K562 (cell line): ENCODE measurements at regions not wholly inside any gene's neighbourhood (a gene's known extent, or its start where the extent isn't known, plus 50 kb on each side); places are given as distances from the start of the nearest gene placed in this dataset.

Experiments used
- JUN ChIP-seq, 2 experiments: sonication (generic) in 1 of 2; formaldehyde crosslinking in 1 of 2; IDR thresholded peaks; 2 replicates each; pipeline versions ENCODE4 v1.6.1 to v1.8.0; 2012 to 2022; ENCODE audit warnings: borderline replicate concordance in 2 of 2, mild to moderate bottlenecking in 2 of 2, improper control_type of control experiment in 1 of 2, low read depth in 1 of 2, low read length in 1 of 2, missing genetic modification reagents in 1 of 2
- MCM5 ChIP-seq: fragments of 450-650 bp; IDR thresholded peaks from 2 replicates; pipeline ENCODE4 v1.6.1; 2016; ENCODE audit warnings: low read depth
- MTA3 ChIP-seq: fragments of 450-650 bp; formaldehyde crosslinking; IDR thresholded peaks from 2 replicates; pipeline ENCODE4 v1.6.1; 2017; ENCODE audit warnings: mild to moderate bottlenecking, borderline replicate concordance
- NFIC ChIP-seq: fragments of 450-650 bp; IDR thresholded peaks from 2 replicates; pipeline ENCODE4 v1.6.1; 2017; ENCODE audit warnings: mild to moderate bottlenecking, inconsistent platforms
- RAD21 ChIP-seq, 2 experiments: fragments of 250-450 bp in 1 of 2; fragments of 450-650 bp in 1 of 2; sonication (Bioruptor Pico) in 1 of 2; formaldehyde crosslinking in 1 of 2; IDR thresholded peaks in 1 of 2; conservative IDR thresholded peaks in 1 of 2; 2 replicates each; pipeline versions ENCODE4 v1.4.0 to v1.8.0; 2020 to 2022; ENCODE audit warnings: mild to moderate bottlenecking in 2 of 2, moderate library complexity in 1 of 2
- SIN3A ChIP-seq, 2 experiments: fragments of 150-350 bp in 1 of 2; IDR thresholded peaks; 2 replicates each; pipeline ENCODE4 v1.6.1; 2011 to 2016; ENCODE audit warnings: borderline replicate concordance in 2 of 2, low read depth in 2 of 2, low read length in 2 of 2, mild to moderate bottlenecking in 2 of 2, moderate library complexity in 2 of 2; ENCODE audit not compliant: control insufficient read depth in 1 of 2
- TAF7 ChIP-seq: fragments of 450-650 bp; IDR thresholded peaks from 2 replicates; pipeline ENCODE4 v1.6.1; 2016; ENCODE audit warnings: missing genetic modification characterization, missing compliant biosample characterization
- ZNF121 ChIP-seq: sonication (generic); formaldehyde crosslinking; conservative IDR thresholded peaks from 2 replicates; pipeline ENCODE4 v1.8.0; 2022; ENCODE audit warnings: missing genetic modification reagents
- TF ChIP-seq, protein P1 (sequence below), 2 experiments: fragments of 450-650 bp in 1 of 2; sonication (generic) in 1 of 2; formaldehyde crosslinking in 1 of 2; IDR thresholded peaks in 1 of 2; conservative IDR thresholded peaks in 1 of 2; 2 replicates each; pipeline versions ENCODE4 v1.6.1 to v1.8.1; 2016 to 2023; ENCODE audit warnings: mild to moderate bottlenecking in 2 of 2, moderate library complexity in 2 of 2, inconsistent platforms in 1 of 2, missing genetic modification reagents in 1 of 2

DNA sequence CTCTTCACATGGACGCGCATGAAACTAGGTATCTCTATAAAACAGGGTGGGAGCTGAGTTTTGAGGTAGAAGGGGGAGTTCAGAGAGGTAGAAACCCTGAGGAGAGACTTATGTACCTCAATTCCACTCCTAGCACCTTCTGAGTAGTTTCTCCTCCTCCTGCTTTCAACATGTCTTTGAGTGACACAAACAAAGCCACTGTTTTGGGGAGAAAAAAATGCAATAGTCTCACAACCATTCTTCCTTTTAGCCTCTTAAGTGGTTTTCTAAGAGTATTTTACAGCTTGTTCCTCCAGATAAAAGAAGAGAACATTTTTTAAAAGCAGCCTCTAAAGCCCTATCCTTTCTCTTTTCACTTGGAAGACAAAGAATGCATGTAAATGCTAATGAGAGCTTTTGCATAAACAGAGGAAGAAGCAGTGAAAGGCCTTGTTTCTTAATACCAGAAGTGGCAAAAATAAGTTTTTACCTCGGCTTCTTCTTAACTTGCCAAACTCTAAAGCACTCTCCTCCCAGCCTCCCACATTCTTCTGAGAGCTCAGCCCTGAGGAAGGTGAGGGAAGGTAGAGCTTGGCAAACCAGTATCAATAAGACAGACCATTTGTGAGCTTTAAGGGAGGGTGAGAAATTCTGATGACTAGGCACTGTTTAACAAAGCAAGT is 1304.4 kb upstream of the ACVR2A start:
- TF ChIP-seq TAF7 (tag): no peak
- no peak for TF ChIP-seq RAD21 (CRISPR knock-in tag; conservative IDR thresholded peaks at IDR 0.05 in 1 of 2, IDR thresholded peaks at IDR 0.05 in 1 of 2)
- TF ChIP-seq NFIC: no peak
- TF ChIP-seq ZNF121 (CRISPR knock-in tag): no peak
- TF ChIP-seq, protein P1, sequence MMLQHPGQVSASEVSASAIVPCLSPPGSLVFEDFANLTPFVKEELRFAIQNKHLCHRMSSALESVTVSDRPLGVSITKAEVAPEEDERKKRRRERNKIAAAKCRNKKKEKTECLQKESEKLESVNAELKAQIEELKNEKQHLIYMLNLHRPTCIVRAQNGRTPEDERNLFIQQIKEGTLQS (IDR thresholded peaks at IDR 0.05): no peak
- TF ChIP-seq, protein P1 (CRISPR knock-in tag; conservative IDR thresholded peaks at IDR 0.05): no peak
- no peak for TF ChIP-seq MCM5
- no peak for TF ChIP-seq MTA3
- no peak for TF ChIP-seq JUN (IDR thresholded peaks at IDR 0.05; ENCODE audit: borderline replicate concordance, low read depth, low read length)
- TF ChIP-seq JUN (CRISPR knock-in tag; IDR thresholded peaks at IDR 0.05; ENCODE audit: borderline replicate concordance): no peak
- TF ChIP-seq SIN3A (IDR thresholded peaks at IDR 0.05; ENCODE audit: borderline replicate concordance in 2 of 2, control insufficient read depth in 1 of 2, low read depth in 2 of 2, low read length in 2 of 2): no peak
